Stomach (tissue), 8 donors: ENCODE measurements at regions not wholly inside any gene's neighbourhood (a gene's known extent, or its start where the extent isn't known, plus 50 kb on each side); places are given as distances from the start of the nearest gene placed in this dataset.

Source experiments
- DNase-seq, 2 donors: peaks; one replicate each; pipeline versions ENCODE4 v3.0.0 to v3.0.0-alpha.2; 2013 to 2019
- H3K27ac ChIP-seq, 5 donors: fragments of 200-600 bp in 4 of 5; sonication (generic) in 4 of 5; one replicate each; pipeline ENCODE4 v1.5.1; 2013 to 2019; ENCODE audit warnings: mild to moderate bottlenecking in 1 of 5, moderate library complexity in 1 of 5
- H3K27me3 ChIP-seq, 3 donors: fragments of 200-600 bp; sonication (generic); one replicate each; pipeline ENCODE4 v1.5.1; 2017 to 2019; ENCODE audit warnings: mixed run types in 1 of 3
- H3K36me3 ChIP-seq, 4 donors: fragments of 200-600 bp; sonication (generic); 1 replicate in 3 of 4; 2 replicates in 1 of 4; pipeline ENCODE4 v1.5.1; 2016 to 2019
- H3K4me1 ChIP-seq, 4 donors: fragments of 200-600 bp; sonication (generic); one replicate each; pipeline ENCODE4 v1.5.1; 2016 to 2019
- H3K4me3 ChIP-seq, 4 donors: fragments of 200-600 bp; sonication (generic) in 3 of 4; one replicate each; pipeline ENCODE4 v1.5.1; 2016 to 2019; ENCODE audit warnings: mild to moderate bottlenecking in 1 of 4
- H3K9me3 ChIP-seq, 4 donors: fragments of 200-600 bp; sonication (generic); one replicate each; pipeline ENCODE4 v1.5.1; 2016 to 2019
- CTCF ChIP-seq, 7 experiments: fragments of 450-650 bp in 4 of 7; fragments of 200-600 bp in 3 of 7; sonication (generic) in 3 of 7; IDR thresholded peaks; one replicate each; pipeline ENCODE4 v1.5.1; 2016 to 2019; ENCODE audit warnings: antibody characterized with exemption in 7 of 7, control low read depth in 2 of 7, mild to moderate bottlenecking in 1 of 7
- EP300 ChIP-seq: sonication (generic); formaldehyde crosslinking; IDR thresholded peaks from one replicate; pipeline ENCODE4 v1.6.1; 2017; ENCODE audit warnings: antibody characterized with exemption
- POLR2A ChIP-seq, 4 donors: fragments of 450-650 bp; IDR thresholded peaks; one replicate each; pipeline ENCODE4 v1.6.1; 2016; ENCODE audit warnings: antibody characterized with exemption in 4 of 4, control low read depth in 2 of 4, mild to moderate bottlenecking in 1 of 4, moderate library complexity in 1 of 4
- POLR2AphosphoS5 ChIP-seq, 3 donors: sonication (generic); formaldehyde crosslinking; IDR thresholded peaks; one replicate each; pipeline ENCODE4 v1.6.1; 2016; ENCODE audit warnings: antibody characterized with exemption in 3 of 3
- WGBS, 5 donors: extraction: QIAGEN DNeasy Blood & Tissue Kit in 3 of 5; methylation state at CpG; one replicate each; pipeline versions ENCODE4 v1.1.5 to v1.1.7; 2013 to 2018; 5-methylcytosine and 5-hydroxymethylcytosine counted together
- intact Hi-C: fragments of 100-400 bp; cut with DNase I; formaldehyde crosslinking; loops from one replicate; pipeline ENCODE4 v1.15.1; 2023; ENCODE audit warnings: low total_unique reads
- donor health status: healthy with polysubstance abuse.
- donor health status: Bipolar disorder and iron deficiency.
- donor health status: healthy.

GRCh38 chr5:82910491-82910890 is 166.7 kb downstream of the TMEM167A start:
- H3K4me3 ChIP-seq: no peak overlapping the region
- H3K9me3 ChIP-seq: peaks cover 0 to 9% (median 6%) of the 10 kb centered on the region in 4 donors
- peak in 1 of 2 donors; percentile 65 for DNase-seq
- no peaks in the 10 kb centered on the region for H3K4me1 ChIP-seq
- TF ChIP-seq POLR2A (IDR thresholded peaks at IDR 0.05) (no peak), POLR2AphosphoS5 (IDR thresholded peaks at IDR 0.05) (no peak), EP300 (no peak), CTCF (IDR thresholded peaks at IDR 0.05) (no peak)
- intact Hi-C loops: no loop called here
- no peaks in the 10 kb centered on the region for H3K27me3 ChIP-seq
- 54 to 75% (median 69%) methylated on average over 2 of the region's 2 CpGs for WGBS, 5 donors
- H3K27ac ChIP-seq: no peak overlapping the region
- no peaks in the 10 kb centered on the region for H3K36me3 ChIP-seq

- DNase-seq: no peak
- H3K4me3 ChIP-seq: no peak overlapping the region
- no peaks in the 10 kb centered on the region for H3K36me3 ChIP-seq
- 68 to 81% (median 76%) methylated on average over 6 to 7 of the region's 7 CpGs for WGBS, 5 donors
- H3K9me3 ChIP-seq: peaks cover 0 to 2% (median under 1%) of the 10 kb centered on the region in 4 donors
- H3K27ac ChIP-seq: no peak overlapping the region
- TF ChIP-seq EP300: no peak
- no peak for TF ChIP-seq CTCF (IDR thresholded peaks at IDR 0.05)
- TF ChIP-seq POLR2AphosphoS5 (IDR thresholded peaks at IDR 0.05): no peak
- no peak for TF ChIP-seq POLR2A (IDR thresholded peaks at IDR 0.05)
- intact Hi-C loops: no loop called here
- H3K27me3 ChIP-seq: no peaks in the 10 kb centered on the region
- H3K4me1 ChIP-seq: no peaks in the 10 kb centered on the region
Observed at GRCh38 chr5:82909771-82910170, 167.4 kb downstream of the TMEM167A start.

- Histone ChIP-seq H3K27ac (no peak overlapping the region), H3K4me3 (no peak overlapping the region), H3K27me3 (no peaks in the 10 kb centered on the region), H3K36me3 (no peaks in the 10 kb centered on the region), H3K4me1 (no peaks in the 10 kb centered on the region), H3K9me3 (peaks cover 0 to 11% (median 8%) of the 10 kb centered on the region in 4 donors)
- DNase-seq: no peak
- 51 to 65% (median 56%) methylated on average over 2 of the region's 2 CpGs for WGBS, 5 donors
- intact Hi-C loops: no loop called here
- no peak for TF ChIP-seq CTCF (IDR thresholded peaks at IDR 0.05)
- TF ChIP-seq EP300: no peak
- no peak for TF ChIP-seq POLR2A (IDR thresholded peaks at IDR 0.05)
- TF ChIP-seq POLR2AphosphoS5 (IDR thresholded peaks at IDR 0.05): no peak
Observed at GRCh38 chr5:82905986-82906385, 171.2 kb downstream of the TMEM167A start.

GRCh38 chr5:82901281-82901888 is 175.8 kb downstream of the TMEM167A start:
- H3K27me3 ChIP-seq: no peaks in the 10 kb centered on the region
- 93 to 100% (median 97%) methylated on average over 1 of the region's 1 CpG for WGBS, 5 donors
- TF ChIP-seq POLR2AphosphoS5 (IDR thresholded peaks at IDR 0.05): no peak
- no peak for TF ChIP-seq CTCF (IDR thresholded peaks at IDR 0.05)
- no peak for TF ChIP-seq POLR2A (IDR thresholded peaks at IDR 0.05)
- DNase-seq: no peak
- peaks cover 0 to 13% (median 9%) of the 10 kb centered on the region in 4 donors for H3K9me3 ChIP-seq
- intact Hi-C loops: no loop called here
- no peaks in the 10 kb centered on the region for H3K4me1 ChIP-seq
- no peaks in the 10 kb centered on the region for H3K36me3 ChIP-seq
- H3K27ac ChIP-seq: no peak overlapping the region
- H3K4me3 ChIP-seq: no peak overlapping the region
